ENCODE measurements at regions not wholly inside any gene's neighbourhood (a gene's known extent, or its start where the extent isn't known, plus 50 kb on each side); places are given as distances from the start of the nearest gene placed in this dataset.
"Not testable (repeated sequence)": the region's sequence is repeated elsewhere in the genome, so short reads cannot be mapped to it uniquely, and the experiment has no call there.

DNA sequence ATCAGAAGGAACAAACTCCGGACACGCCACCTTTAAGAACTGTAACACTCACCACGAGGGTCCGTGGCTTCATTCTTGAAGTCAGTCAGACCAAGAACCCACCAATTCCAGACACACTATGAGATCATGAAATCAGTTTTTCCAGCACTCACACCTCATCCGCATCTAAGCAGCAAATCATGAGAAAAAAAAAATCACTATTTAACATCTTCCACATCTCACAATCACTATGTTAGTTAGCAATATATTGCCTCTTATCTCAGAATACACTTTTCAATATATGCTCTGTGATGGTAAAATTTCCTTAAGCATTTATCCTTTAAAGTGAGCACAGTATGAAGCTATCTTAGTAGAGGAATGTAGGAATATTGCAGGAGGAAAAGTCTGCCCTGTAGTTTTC lies 328.7 kb downstream of the FAM181B start:
- FAIRE-seq (no peak), ATAC-seq (no peak)
- CTCF ChIA-PET, result interaction anchor here (1.6 kb wide), 1 partner anchor 10 kb away, joined by 4 read pairs; no protein-coding TSS in a partner anchor

DNA sequence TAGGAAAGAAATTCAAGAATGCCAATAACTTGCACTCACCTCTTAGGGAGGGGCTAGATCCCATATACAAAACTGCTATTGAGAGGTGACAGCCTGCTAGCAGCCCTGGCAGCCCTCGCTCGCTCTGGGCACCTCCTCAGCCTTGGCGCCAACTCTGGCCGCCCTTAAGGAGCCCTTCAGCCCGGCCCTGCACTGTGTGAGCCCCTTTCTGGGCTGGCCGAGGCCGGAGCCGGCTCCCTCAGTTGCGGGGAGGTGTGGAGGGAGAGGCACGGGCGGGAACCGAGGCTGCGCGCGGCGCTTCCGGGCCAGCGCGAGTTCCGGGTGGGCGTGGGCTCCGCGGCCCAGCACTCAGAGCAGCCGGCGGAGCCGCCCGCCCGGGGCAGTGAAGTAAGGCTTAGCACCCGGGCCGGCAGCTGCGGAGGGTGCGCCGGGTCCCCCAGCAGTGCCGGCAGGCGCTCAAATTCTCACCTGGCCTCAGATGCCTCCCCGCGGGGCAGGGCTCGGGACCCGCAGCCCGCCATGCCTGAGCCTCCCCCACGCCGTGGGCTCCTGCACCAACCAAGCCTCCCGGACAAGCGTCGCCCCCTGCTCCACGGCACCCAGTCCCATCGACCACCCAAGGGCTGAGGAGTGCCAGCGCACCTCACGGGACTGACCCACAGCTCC lies 329.9 kb downstream of the FAM181B start:
- no peak for ATAC-seq
- no peak for TF ChIP-seq PHF8 (IDR thresholded peaks at IDR 0.05; ENCODE audit: borderline replicate concordance, low read depth)
- no peak for TF ChIP-seq RAD21 (conservative IDR thresholded peaks at IDR 0.05 in 1 of 2, IDR thresholded peaks at IDR 0.05 in 1 of 2)
- no peak for TF ChIP-seq JUN (IDR thresholded peaks at IDR 0.05)
- TF ChIP-seq ZNF302 (CRISPR knock-in tag; IDR thresholded peaks at IDR 0.05), result no peak
- Histone ChIP-seq H3K4me3 (no peak overlapping the region), H3K4me1 (no peaks in the 10 kb centered on the region), H3K27ac (no peak overlapping the region), H3K9me3 (no peaks in the 10 kb centered on the region), H3K4me2 (no peak overlapping the region)
- FAIRE-seq, result no peak
- CTCF ChIA-PET, result interaction anchor here (1.6 kb wide), 1 partner anchor 9 kb away, joined by 4 read pairs; no protein-coding TSS in a partner anchor
- POLR2A ChIA-PET, result no interaction called here
- no peak for DNase-seq (ENCODE audit: low read depth in 1 of 2, low spot score in 1 of 2)
- 46% methylated on average over 7 of the region's 49 CpGs for WGBS (ENCODE audit: missing lambda C conversion rate)

More for the DNA sequence above, 328.7 kb downstream of the FAM181B start:
- WGBS (ENCODE audit: missing lambda C conversion rate), result 29% methylated on average over 5 of the region's 5 CpGs
- Histone ChIP-seq H3K9me3 (no peaks in the 10 kb centered on the region), H3K27ac (no peak overlapping the region), H3K4me3 (no peak overlapping the region), H3K4me2 (no peak overlapping the region), H3K4me1 (no peaks in the 10 kb centered on the region)
- no peak for DNase-seq (ENCODE audit: low read depth in 1 of 2, low spot score in 1 of 2)
- POLR2A ChIA-PET, result no interaction called here
- TF ChIP-seq JUNB (IDR thresholded peaks at IDR 0.05), result no peak
- no peak for TF ChIP-seq SMC3 (IDR thresholded peaks at IDR 0.05)
- TF ChIP-seq PHF8 (IDR thresholded peaks at IDR 0.05; ENCODE audit: borderline replicate concordance, low read depth), result no peak
- TF ChIP-seq HOXA7 (CRISPR knock-in tag; IDR thresholded peaks at IDR 0.05), result no peak
- TF ChIP-seq SREBF2 (IDR thresholded peaks at IDR 0.05), result no peak
- no peak for TF ChIP-seq CBX8 (IDR thresholded peaks at IDR 0.05)
- TF ChIP-seq MAFK (IDR thresholded peaks at IDR 0.05; ENCODE audit: partially characterized antibody), result no peak
- no peak for TF ChIP-seq CEBPB (IDR thresholded peaks at IDR 0.05)
- TF ChIP-seq MAZ (IDR thresholded peaks at IDR 0.05; ENCODE audit: borderline replicate concordance, low read depth, low read length), result no peak
- TF ChIP-seq ESRRA (IDR thresholded peaks at IDR 0.05; ENCODE audit: borderline replicate concordance, low read length), result no peak
- no peak for TF ChIP-seq KDM1A (IDR thresholded peaks at IDR 0.05; ENCODE audit: low read depth)
- no peak for TF ChIP-seq POLR2AphosphoS2 (conservative IDR thresholded peaks at IDR 0.05; ENCODE audit: low read length)
- TF ChIP-seq RARB (CRISPR knock-in tag; IDR thresholded peaks at IDR 0.05), result no peak
- TF ChIP-seq, protein P1, sequence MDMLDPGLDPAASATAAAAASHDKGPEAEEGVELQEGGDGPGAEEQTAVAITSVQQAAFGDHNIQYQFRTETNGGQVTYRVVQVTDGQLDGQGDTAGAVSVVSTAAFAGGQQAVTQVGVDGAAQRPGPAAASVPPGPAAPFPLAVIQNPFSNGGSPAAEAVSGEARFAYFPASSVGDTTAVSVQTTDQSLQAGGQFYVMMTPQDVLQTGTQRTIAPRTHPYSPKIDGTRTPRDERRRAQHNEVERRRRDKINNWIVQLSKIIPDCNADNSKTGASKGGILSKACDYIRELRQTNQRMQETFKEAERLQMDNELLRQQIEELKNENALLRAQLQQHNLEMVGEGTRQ (IDR thresholded peaks at IDR 0.05), result no peak
- TF ChIP-seq CHD4 (IDR thresholded peaks at IDR 0.05; ENCODE audit: borderline replicate concordance), result no peak
- TF ChIP-seq RAD21 (conservative IDR thresholded peaks at IDR 0.05 in 1 of 2, IDR thresholded peaks at IDR 0.05 in 1 of 2), result no peak

DNA sequence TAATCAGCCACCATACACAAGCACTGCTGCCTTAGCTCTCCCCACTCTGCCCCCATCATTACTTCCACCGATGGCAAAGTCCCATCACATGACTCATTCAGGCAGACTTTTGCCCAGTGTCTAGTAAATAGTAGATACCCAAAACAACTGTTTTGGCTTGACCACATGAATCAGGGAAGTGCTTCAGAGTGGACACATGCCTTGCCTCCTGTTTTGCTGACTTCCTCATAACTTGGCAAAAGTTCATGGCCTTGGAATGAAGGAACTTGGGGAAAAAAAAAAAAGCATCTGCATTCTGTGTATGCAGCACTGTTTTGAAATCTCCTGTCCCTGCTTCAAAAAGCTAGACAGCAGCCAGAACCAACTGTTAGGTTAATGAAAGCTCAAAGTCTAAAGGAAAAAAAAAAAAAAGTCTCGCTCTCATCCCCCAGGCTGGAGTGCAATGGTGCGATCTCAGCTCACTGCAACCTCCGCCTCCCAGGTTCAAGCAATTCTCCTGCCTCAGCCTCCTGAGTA lies 335.3 kb downstream of the FAM181B start:
- no peak for FAIRE-seq
- no peak for ATAC-seq
- DNase-seq (ENCODE audit: low read depth in 1 of 2, low spot score in 1 of 2), result no peak

DNA sequence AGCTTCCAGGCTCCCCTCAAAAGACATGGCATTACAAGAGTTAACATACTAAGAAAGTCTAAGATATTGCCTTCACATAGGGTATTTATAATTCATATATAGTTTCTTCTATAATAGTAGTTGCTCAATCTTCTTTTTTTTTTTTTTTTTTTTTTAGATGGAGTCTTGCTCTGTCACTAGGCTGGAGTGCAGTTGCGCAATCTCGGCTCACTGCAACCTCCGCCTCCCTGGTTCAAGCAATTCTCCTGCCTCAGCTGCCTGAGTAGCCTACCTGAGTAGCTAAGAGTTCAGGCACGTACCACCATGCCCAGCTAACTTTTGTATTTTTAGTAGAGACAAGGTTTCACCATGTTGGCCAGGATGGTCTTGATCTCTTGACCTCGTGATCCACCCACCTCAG lies 337.0 kb downstream of the FAM181B start:
- H3K4me3 ChIP-seq; H3K9me3 ChIP-seq; POLR2A ChIA-PET; H3K27ac ChIP-seq; DNase-seq (ENCODE audit: low read depth in 1 of 2, low spot score in 1 of 2); H3K4me1 ChIP-seq; ATAC-seq; H3K4me2 ChIP-seq; FAIRE-seq: not testable (repeated sequence)
- 0% methylated on average over 5 of the region's 5 CpGs for WGBS (ENCODE audit: missing lambda C conversion rate)
- CTCF ChIA-PET, result interaction anchor here (0.7 kb wide), 1 partner anchor 400 kb away, joined by 3 read pairs; no protein-coding TSS in a partner anchor

More for the DNA sequence above, 335.3 kb downstream of the FAM181B start:
- Histone ChIP-seq H3K27ac (no peak overlapping the region), H3K4me2 (no peak overlapping the region), H3K4me1 (no peaks in the 10 kb centered on the region), H3K9me3 (no peaks in the 10 kb centered on the region), H3K4me3 (no peak overlapping the region)
- 31% methylated on average over 4 of the region's 4 CpGs for WGBS (ENCODE audit: missing lambda C conversion rate)
- ChIA-PET POLR2A (no interaction called here), CTCF (no interaction called here)
- no peak for TF ChIP-seq EHF (CRISPR knock-in tag; IDR thresholded peaks at IDR 0.05)
- no peak for TF ChIP-seq HOXB13 (CRISPR knock-in tag; IDR thresholded peaks at IDR 0.05; ENCODE audit: low read depth)
- TF ChIP-seq ZSCAN20 (CRISPR knock-in tag; IDR thresholded peaks at IDR 0.05), result no peak
- no peak for TF ChIP-seq HOXB5 (CRISPR knock-in tag; IDR thresholded peaks at IDR 0.05)
- TF ChIP-seq JUNB (IDR thresholded peaks at IDR 0.05), result no peak
